ENCODE measurements at regions not wholly inside any gene's neighbourhood (a gene's known extent, or its start where the extent isn't known, plus 50 kb on each side); places are given as distances from the start of the nearest gene placed in this dataset.

DNA sequence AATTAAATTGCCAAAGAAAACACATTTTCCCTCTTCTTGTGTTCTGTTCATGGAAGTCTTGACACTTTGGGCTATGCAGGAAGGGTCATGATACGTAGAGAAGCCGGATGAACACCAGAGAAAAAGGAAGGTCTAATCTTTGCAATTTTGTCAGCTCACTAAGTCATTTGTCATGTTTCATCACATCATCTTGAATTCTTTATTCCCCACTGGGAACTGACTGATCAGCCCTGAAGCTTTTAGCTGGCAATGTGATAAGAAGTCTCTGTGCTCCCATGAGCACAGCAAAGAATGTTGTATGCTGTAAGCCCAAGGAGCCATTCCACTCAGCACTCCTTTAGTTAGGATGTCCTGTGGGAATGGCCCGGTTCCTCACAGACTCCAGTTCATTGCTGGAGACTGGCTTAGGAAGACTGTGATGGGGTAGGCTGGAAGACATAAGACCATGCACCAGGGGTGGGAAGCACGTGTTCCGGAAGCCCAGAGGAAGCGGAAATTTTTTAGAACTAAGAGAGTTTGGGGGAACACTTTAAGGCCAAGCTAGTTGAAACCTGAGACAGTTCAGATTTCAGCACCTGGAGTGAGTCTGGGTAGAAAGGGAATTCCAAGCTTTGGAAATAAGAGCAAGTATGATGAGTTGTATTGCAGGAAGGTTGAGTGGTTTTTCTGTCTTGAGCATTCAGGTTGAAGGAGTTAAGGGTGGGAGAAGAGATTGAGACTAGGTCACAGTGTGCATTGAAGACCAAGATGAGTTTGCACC, 306.7 kb upstream of the MTNR1B start:
- no peak for TF ChIP-seq POLR2A (IDR thresholded peaks at IDR 0.05)
- TF ChIP-seq, protein P1, sequence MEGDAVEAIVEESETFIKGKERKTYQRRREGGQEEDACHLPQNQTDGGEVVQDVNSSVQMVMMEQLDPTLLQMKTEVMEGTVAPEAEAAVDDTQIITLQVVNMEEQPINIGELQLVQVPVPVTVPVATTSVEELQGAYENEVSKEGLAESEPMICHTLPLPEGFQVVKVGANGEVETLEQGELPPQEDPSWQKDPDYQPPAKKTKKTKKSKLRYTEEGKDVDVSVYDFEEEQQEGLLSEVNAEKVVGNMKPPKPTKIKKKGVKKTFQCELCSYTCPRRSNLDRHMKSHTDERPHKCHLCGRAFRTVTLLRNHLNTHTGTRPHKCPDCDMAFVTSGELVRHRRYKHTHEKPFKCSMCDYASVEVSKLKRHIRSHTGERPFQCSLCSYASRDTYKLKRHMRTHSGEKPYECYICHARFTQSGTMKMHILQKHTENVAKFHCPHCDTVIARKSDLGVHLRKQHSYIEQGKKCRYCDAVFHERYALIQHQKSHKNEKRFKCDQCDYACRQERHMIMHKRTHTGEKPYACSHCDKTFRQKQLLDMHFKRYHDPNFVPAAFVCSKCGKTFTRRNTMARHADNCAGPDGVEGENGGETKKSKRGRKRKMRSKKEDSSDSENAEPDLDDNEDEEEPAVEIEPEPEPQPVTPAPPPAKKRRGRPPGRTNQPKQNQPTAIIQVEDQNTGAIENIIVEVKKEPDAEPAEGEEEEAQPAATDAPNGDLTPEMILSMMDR (IDR thresholded peaks at IDR 0.05), result no peak

Measured in Peyer's patch (tissue), 4 donors.